RWPE2 (cell line): ENCODE measurements at regions not wholly inside any gene's neighbourhood (a gene's known extent, or its start where the extent isn't known, plus 50 kb on each side); places are given as distances from the start of the nearest gene placed in this dataset.

ENCODE experiments used
- ATAC-seq: fragments of 200-7000 bp; cut with Tn5 transposase; 3 replicates; pipeline ENCODE4 v1.9.1; 2021; ENCODE audit warnings: low read depth
- DNase-seq: peaks from one replicate; pipeline ENCODE4 v3.0.0-alpha.2; 2020; ENCODE audit warnings: low spot score
- H3K27ac ChIP-seq: fragments of 450-650 bp; 2 replicates; pipeline ENCODE4 v1.5.1; 2017; ENCODE audit warnings: mild to moderate bottlenecking; ENCODE audit not compliant: poor library complexity, severe bottlenecking
- H3K27me3 ChIP-seq: fragments of 250-450 bp; sonication (Bioruptor Pico); 2 replicates; pipeline ENCODE4 v1.5.1; 2021; ENCODE audit warnings: mild to moderate bottlenecking, moderate library complexity; ENCODE audit not compliant: insufficient read depth, poor library complexity, severe bottlenecking
- H3K36me3 ChIP-seq: fragments of 250-450 bp; sonication (Bioruptor Pico); 2 replicates; pipeline ENCODE4 v1.5.1; 2020; ENCODE audit warnings: low read depth, mild to moderate bottlenecking, moderate library complexity
- H3K4me1 ChIP-seq: fragments of 250-450 bp; sonication (Bioruptor Pico); 2 replicates; pipeline ENCODE4 v1.5.1; 2021; ENCODE audit warnings: mild to moderate bottlenecking, moderate library complexity; ENCODE audit not compliant: insufficient read depth, poor library complexity, severe bottlenecking
- H3K4me3 ChIP-seq: fragments of 250-450 bp; sonication (Bioruptor Pico); 2 replicates; pipeline ENCODE4 v1.5.1; 2021; ENCODE audit warnings: mild to moderate bottlenecking, moderate library complexity; ENCODE audit not compliant: severe bottlenecking
- H3K9me3 ChIP-seq: fragments of 250-450 bp; sonication (Bioruptor Pico); 2 replicates; pipeline ENCODE4 v1.5.1; 2021; ENCODE audit warnings: mild to moderate bottlenecking, moderate library complexity; ENCODE audit not compliant: severe bottlenecking
- CTCF ChIP-seq: fragments of 450-650 bp; IDR thresholded peaks from one replicate; pipeline ENCODE4 v1.5.1; 2017; ENCODE audit warnings: mild to moderate bottlenecking, moderate library complexity; ENCODE audit not compliant: poor library complexity, severe bottlenecking

- no peak overlapping the region for H3K27ac ChIP-seq
- ATAC-seq (no peak), DNase-seq (no peak)
- no peak for TF ChIP-seq CTCF
- no peaks in the 10 kb centered on the region for H3K4me1 ChIP-seq
- H3K9me3 ChIP-seq, result no peaks in the 10 kb centered on the region
- H3K27me3 ChIP-seq, result peaks cover 4% of the 10 kb centered on the region
- no peaks in the 10 kb centered on the region for H3K36me3 ChIP-seq
- H3K4me3 ChIP-seq, result no peak overlapping the region
Observed at GRCh38 chr15:72912121-72912520, 128.6 kb upstream of the ADPGK start.

GRCh38 chr15:72911626-72912025 lies 128.1 kb upstream of the ADPGK start:
- DNase-seq, result no peak
- no peak for ATAC-seq
- no peak for TF ChIP-seq CTCF

GRCh38 chr15:72908713-72909112 lies 125.2 kb upstream of the ADPGK start:
- Histone ChIP-seq H3K27me3 (peaks cover 13% of the 10 kb centered on the region), H3K9me3 (no peaks in the 10 kb centered on the region), H3K27ac (no peak overlapping the region), H3K4me1 (no peaks in the 10 kb centered on the region), H3K36me3 (no peaks in the 10 kb centered on the region), H3K4me3 (no peak overlapping the region)
- TF ChIP-seq CTCF, result no peak
- DNase-seq, result no peak
- no peak for ATAC-seq

More at GRCh38 chr15:72911626-72912025, 128.1 kb upstream of the ADPGK start:
- Histone ChIP-seq H3K4me1 (no peaks in the 10 kb centered on the region), H3K4me3 (no peak overlapping the region), H3K27ac (no peak overlapping the region), H3K9me3 (no peaks in the 10 kb centered on the region), H3K36me3 (no peaks in the 10 kb centered on the region), H3K27me3 (peaks cover 4% of the 10 kb centered on the region)

- TF ChIP-seq CTCF, result no peak
- DNase-seq, result no peak
- H3K36me3 ChIP-seq, result no peaks in the 10 kb centered on the region
- H3K4me1 ChIP-seq, result no peaks in the 10 kb centered on the region
- H3K27ac ChIP-seq, result no peak overlapping the region
- no peak overlapping the region for H3K4me3 ChIP-seq
- H3K9me3 ChIP-seq, result no peaks in the 10 kb centered on the region
- peaks cover 21% of the 10 kb centered on the region for H3K27me3 ChIP-seq
- no peak; the same call in 2 of the 3 replicates for ATAC-seq
Observed at GRCh38 chr15:72907733-72908132, 124.2 kb upstream of the ADPGK start.

GRCh38 chr15:72902919-72903260 lies 119.3 kb upstream of the ADPGK start:
- Histone ChIP-seq H3K27ac (no peak overlapping the region), H3K4me1 (no peaks in the 10 kb centered on the region), H3K4me3 (no peak overlapping the region), H3K36me3 (no peaks in the 10 kb centered on the region), H3K27me3 (peaks cover 47% of the 10 kb centered on the region), H3K9me3 (no peaks in the 10 kb centered on the region)
- ATAC-seq, result no peak; the same call in 2 of the 3 replicates
- DNase-seq, result no peak
- no peak for TF ChIP-seq CTCF
